HG02623 (cell line): ENCODE measurements at regions not wholly inside any gene's neighbourhood (a gene's known extent, or its start where the extent isn't known, plus 50 kb on each side); places are given as distances from the start of the nearest gene placed in this dataset.

Source experiments
- ATAC-seq: cut with Tn5 transposase; IDR thresholded peaks from one replicate; pipeline ENCODE4 v1.9.1; 2021; ENCODE audit warnings: moderate library complexity; ENCODE audit not compliant: unreplicated experiment

DNA sequence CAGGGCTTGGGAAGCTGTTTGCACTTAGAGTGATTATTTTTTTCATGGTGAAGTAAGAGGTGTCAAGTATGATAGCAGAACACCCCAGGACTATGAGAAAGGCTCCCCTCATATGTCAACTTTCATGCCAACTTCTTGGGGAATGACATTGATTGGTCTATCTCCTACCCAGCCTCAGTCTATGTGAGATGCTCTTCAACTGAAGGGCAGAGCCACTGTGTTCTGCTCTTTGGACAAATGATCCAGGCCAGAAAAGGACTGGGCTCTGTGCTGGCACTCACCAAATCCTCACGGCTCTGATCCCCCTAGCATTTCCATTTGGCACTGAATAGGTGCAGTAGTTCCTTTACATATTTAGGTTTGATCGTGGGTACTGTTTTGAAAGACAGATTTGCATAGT lies 151.1 kb downstream of the DMRT2 start:
- no peak for ATAC-seq

DNA sequence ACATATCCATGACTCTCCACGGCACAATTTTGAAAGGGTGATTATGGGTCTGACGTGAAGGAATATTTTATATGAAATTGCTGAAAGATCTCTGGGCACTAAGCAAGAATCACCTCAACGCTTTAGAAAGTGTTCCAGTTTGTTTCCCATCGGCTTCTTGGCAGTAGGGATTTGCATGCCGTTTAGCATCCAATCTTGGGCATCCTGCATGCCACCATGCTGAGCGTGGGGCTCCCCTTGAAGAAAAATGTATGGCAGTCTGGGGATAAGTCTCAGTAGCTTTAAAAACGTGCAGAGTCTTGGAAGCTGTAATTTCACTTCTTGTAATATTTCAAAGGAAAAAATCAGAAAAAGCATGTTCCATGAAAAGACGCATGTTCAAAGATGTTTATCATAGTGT lies 151.7 kb downstream of the DMRT2 start:
- ATAC-seq: no peak

DNA sequence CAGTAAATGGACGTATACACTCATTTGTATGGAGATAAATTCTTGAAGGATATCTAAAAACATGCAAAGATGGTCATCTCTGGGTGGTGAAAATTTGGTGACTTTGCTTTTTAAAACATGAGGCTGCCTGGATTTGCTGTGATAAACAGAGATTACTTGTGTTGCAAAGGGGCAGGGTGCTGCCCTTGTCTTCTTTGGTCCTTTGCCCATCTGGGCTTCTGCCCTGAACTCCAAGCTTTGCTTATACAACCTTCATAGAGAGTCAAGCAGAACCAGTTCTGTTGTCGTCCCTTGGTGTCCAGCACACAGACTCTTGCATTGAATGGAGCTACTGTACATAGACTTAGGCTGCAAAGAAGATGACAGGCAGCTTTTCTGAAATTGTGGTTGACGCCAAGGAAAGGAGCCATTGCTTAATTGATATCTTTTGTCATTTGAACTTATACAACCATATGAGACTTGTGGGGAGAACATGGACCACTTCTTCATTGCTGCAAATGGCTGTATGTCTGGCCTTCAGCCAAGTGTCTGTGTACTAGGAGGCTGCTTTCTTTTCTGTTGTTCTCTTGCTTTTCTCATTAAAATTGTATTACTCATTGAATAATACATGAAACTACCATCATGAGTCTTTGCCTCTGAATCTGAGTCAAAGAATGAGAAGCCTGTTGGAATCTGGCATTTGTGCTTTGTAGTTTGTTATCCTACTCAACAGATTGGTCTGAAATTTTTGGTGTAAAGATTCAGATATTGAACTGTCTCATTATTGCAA lies 152.5 kb downstream of the DMRT2 start:
- ATAC-seq: no peak

GRCh38 chr9:1207686-1208085 lies 157.5 kb downstream of the DMRT2 start:
- no peak for ATAC-seq

- ATAC-seq: no peak
These were observed 158.0 kb downstream of the DMRT2 start for GRCh38 chr9:1208157-1208556.

GRCh38 chr9:1210954-1211353 lies 160.8 kb downstream of the DMRT2 start:
- ATAC-seq: no peak

GRCh38 chr9:1216532-1216931 lies 166.4 kb downstream of the DMRT2 start:
- ATAC-seq: no peak

DNA sequence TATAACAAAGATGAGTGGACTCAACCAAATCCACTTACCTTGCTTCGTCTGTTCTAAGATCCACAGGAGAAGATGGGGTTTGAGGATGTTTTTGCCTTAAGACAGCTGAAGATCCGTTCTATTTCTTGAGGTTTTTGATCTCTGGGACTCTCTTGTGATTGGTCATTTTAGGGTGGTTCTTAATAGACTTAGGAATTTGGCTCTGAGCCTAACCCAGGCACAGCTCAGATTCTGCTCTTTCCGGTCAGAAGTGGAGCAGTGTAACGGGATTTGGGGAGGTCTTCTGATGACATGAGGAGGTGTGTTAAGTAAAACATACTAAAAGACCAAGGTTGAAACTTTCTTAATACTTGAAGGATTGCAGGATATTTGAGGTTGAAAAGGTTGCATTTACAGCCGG lies 166.9 kb downstream of the DMRT2 start:
- ATAC-seq: no peak

DNA sequence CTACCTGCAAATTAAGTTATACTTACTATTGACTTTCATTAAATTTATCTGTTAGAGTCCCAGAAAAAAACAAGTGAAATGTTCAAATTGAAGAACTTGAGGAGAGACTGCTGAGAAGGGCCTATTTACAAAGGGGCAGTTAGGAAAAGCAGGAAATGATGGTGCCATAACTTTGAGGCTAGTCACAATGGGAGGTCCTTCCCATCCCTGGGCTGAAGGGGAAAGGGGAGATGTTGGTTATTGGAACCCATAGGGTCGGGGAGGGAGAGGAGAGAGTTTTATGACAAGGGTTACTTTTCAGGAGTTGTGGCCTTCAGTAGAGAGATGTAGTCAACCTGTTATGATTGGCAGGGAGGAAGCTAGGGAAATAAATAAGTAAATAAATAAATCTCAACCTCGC lies 169.1 kb downstream of the DMRT2 start:
- no peak for ATAC-seq

- no peak for ATAC-seq
These were observed 171.1 kb downstream of the DMRT2 start for GRCh38 chr9:1221298-1221697.

- no peak for ATAC-seq
These were observed 172.4 kb downstream of the DMRT2 start for GRCh38 chr9:1222511-1222910.

DNA sequence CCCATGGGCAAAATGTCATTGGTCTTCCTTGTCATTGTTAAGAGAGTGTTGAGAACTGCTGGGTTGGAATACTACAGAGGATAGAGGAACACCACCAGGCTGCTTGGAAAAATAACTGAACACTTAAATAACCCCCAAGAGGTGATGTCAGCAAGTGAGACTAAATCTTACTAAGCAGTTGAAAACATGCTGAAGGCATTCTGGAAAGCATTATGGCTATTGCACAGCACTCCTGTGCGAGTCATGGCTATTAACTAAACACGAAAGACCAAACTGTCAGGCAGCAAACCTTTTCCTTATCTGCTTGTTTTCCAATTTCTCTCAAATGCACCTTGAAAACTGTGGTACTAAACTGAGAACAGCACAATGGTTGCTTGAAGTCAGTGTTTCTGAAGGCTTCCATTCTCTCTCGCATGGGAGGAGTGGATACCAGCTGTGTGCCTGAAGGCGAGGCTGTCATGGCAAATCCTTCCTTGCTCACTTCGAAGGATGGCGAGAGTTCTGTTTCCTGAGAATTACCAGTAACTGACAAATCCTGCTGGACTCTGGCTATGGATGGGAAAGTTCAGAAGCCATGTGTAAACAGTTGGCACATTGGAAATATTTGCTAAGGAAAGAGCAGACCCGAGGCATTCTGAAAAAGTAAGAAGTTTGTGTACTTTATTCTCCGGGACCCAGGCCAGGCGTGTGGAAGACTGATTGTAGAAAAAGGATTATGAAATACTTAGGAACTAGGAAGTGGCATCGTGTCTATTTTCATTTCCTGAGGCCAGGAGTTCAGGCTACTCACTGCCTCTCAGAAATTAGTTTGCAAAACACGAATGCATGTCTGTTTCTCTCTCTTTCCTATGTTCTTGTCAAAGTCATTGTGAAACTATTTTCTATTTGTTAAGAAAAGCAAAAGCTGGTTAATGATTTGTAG lies 182.1 kb downstream of the DMRT2 start:
- no peak for ATAC-seq

DNA sequence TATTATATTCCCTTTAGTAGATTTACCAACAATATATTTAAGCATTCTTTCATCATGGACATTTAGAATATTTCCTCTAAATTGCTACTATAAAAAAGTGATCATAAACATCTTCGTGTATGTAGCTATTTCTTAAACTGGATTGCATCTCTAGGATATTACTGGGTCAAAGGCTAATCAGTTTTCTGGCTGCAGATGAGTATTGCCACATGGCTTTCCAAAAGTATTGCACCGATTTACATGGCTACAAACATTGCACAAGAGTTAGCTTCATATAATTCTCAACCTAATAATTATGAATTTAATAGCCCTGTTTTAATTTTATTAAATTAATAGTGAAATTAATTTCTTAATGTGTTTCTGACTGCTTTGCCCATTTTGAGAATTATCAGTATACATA lies 183.4 kb downstream of the DMRT2 start:
- ATAC-seq: no peak

- no peak for ATAC-seq
These were observed 185.5 kb downstream of the DMRT2 start for GRCh38 chr9:1235650-1236049.

- no peak for ATAC-seq
These were observed 185.9 kb downstream of the DMRT2 start for GRCh38 chr9:1236061-1236460.

DNA sequence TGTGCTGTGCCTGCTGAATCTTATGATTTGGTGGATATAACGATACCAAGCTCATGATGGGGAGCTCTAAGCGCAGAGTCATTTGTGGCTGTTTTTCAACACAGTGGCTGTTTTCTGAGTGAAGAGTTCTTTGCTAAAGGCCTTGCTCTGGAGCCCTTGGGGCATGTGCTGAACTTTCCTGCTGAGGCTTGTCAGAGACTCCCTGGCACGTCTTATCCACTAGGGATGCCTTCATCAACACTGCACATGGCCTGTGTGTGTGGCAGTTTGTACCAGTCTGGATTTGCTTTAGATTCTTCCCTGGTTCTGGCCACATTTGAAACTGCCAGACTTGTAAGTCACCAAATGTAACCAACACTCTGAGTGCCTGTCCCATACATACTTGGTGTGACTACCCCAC lies 188.2 kb downstream of the DMRT2 start:
- ATAC-seq: no peak

DNA sequence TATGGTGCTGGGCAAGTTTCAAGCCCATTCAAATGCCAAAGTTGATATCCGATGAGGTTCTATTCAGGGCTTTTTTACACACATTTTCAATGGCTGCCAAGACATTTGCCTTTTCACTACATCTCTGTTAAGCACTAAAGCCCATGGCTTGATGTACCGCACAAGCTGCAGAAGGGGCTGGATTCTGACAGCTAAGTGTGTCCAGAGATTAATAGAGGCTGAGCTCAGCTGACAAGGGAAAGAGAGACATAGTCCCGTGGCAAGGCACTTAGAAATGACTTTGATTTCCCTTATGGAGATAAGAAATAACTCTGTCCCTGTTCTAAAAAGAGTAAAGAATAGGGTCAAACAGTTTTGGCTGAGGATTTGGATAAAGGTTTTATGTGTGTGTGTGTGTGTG lies 198.6 kb downstream of the DMRT2 start:
- ATAC-seq: no peak

GRCh38 chr9:1253064-1253979 lies 203.2 kb downstream of the DMRT2 start:
- ATAC-seq: no peak

DNA sequence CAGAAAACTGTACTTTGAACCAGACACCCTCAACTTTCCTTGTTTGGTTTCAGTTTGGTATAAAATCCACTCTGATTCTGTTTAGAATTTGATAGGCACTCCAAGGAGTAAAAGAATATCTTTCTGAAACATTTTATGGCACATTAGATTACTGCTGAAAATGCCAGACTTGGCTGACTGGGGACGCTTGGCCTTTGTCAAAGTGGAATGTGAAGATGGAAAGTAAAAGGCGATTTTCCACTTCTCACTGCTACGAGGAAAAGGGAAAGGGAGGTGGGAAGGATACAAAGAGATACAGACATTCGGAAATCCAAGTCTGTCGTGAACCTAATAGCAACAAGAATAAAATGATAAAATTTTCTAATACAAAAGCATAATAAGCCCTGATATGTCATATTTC lies 203.9 kb downstream of the DMRT2 start:
- no peak for ATAC-seq

DNA sequence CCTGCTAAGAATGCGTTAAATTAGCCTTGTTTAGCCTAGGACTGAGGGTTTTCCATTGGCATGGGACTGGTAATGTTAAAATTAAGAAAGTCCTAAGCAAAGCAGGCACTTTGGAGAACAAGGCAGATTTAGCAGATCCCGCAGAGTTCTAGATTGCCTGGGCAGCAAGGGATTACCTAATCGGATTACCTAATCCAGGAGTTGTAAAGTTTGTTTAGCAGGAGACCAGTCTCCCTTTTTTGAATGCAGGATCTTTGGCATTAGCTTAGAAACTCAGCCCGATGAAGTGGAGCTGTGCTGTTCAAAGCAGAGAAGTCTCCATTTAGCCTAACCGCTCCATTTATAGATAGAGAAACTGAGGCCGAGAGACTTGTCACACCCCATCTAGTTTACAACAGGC lies 206.0 kb downstream of the DMRT2 start:
- no peak for ATAC-seq

GRCh38 chr9:1261266-1261665 lies 211.1 kb downstream of the DMRT2 start:
- no peak for ATAC-seq
